NCI-H2029 (cell line): ENCODE measurements at regions not wholly inside any gene's neighbourhood (a gene's known extent, or its start where the extent isn't known, plus 50 kb on each side); places are given as distances from the start of the nearest gene placed in this dataset.
"Not testable (repeated sequence)": the region's sequence is repeated elsewhere in the genome, so short reads cannot be mapped to it uniquely, and the experiment has no call there.

ENCODE experiments used
- DNase-seq: peaks from one replicate; lab custom pipeline; 2025; lab: John Stamatoyannopoulos, UW

GRCh38 chr2:126952216-126952615 lies 53.5 kb downstream of the TEX51 start:
- no peak for DNase-seq

- no peak for DNase-seq
Observed at GRCh38 chr2:126953483-126953882, 54.8 kb downstream of the TEX51 start.

- DNase-seq, result no peak
Observed at GRCh38 chr2:126954831-126955230, 56.1 kb downstream of the TEX51 start.

DNA sequence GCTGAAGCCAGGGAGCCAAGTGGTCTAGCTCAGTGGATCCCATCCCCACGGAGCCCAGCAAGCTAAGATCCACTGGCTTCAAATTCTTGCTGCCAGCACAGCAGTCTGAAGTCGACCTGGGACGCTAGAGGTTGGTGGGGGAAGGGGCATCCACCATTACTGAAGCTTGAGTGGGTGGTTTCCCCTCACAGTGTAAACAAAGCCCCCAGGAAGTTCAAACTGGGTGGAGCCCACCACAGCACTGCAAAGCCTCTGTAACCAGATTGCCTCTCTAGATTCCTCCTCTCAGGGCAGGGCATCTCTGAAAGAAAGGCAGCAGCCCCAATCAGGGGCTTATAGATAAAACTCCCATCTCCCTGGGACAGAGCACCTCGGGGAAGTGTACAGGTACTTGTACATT lies 58.1 kb downstream of the TEX51 start:
- not testable (repeated sequence) for DNase-seq

DNA sequence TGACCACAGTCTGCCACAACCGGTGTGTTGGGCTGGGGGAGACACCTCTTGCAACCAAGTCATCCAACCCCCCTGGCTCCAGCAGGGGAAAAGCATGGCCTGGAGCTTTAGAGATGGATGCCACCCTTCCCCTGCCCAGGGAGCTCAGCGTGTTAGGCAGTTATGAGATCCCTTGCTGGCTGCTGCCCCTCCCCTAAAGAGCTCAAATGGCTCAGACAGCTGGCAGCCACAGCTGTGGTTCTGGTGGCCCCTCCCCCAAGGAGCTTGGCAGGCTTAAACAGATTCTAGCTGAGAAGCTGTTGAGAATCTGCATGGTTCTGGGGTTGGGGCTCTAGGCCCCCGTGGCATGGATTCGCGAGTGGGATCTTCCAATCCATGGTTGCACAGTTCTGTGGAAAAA lies 64.7 kb downstream of the TEX51 start:
- DNase-seq, result no peak

- DNase-seq, result no peak
Observed at GRCh38 chr2:126966601-126967000, 67.9 kb downstream of the TEX51 start.

DNA sequence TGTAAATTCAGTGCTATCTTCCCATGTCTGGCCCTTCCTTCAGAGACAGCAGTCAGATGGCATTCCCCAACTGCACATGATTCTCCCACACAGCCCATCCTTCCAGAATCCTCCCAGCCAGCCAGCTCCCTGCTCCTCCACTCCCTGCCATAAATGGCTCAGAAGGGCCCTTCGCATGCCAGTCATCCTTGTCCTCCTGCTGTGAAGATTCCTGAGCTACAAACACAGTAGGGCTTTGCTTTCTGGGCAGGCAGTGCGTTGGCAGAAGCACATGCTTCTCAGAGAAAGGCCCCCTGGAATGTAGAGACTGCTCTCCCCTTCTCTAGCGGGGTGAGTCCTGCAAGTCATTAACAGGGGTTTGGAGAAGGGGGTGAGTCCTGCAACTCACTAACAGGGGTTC lies 71.9 kb downstream of the TEX51 start:
- no peak for DNase-seq

- no peak for DNase-seq
Observed at GRCh38 chr2:126971162-126971480, 72.4 kb downstream of the TEX51 start.

DNA sequence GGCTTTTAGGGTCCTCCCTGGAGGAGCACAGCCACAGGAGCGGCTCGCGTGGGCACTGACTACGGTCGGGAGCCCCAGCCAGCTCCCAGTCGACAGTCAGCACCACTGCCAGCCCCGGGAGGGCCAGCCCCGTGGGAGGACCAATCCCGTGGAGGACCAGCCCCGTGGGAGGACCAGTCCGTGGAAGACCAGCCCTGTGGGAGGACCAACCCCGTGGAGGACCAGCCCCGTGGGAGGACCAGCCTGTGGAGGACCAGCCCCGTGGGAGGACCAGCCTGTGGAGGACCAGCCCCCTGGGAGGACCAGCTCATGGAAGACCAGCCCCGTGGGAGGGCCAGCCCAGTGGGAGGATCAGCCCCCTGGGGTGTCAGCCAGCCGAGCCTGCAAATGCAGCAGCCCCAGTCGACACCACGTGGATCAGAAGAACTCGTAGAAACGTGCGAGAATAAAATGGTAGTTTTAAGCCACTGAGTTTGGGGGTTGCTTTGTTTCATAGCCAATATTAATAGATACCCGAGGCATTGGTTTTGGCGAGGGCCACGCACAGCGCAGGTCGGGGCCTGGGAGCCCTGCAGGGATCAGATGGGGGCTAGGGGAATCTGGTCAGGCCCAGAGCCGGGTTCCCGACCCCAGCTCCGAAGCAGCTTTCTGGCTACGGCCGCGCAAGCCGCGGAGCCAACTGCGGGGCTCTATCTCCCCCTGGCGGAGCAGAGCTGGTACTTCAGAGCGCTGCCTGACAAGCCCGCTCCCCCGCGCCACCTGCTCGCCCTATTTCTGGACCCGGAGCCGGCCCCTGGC lies 73.0 kb downstream of the TEX51 start:
- DNase-seq, result peak; percentile 37

DNA sequence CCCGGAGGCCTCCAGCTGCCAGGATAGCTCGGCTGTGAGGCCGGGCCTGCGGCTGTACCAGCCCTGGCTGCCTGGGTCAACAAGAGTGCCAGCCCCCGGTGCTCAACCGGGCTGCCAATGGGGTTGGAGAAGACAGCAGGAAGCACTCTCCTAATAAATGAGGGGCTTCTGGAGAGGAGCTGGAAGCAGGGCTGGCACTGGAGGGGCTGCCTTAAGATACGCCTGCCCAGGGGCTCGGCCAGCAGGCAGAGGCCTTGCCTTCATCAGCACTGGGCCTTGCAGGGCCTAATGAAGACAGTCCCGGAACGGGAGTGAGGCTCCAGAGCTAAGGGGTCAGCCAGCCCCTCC lies 73.6 kb downstream of the TEX51 start:
- DNase-seq, result no peak

GRCh38 chr2:126973745-126974144 lies 75.1 kb downstream of the TEX51 start:
- no peak for DNase-seq

- DNase-seq, result no peak
Observed at GRCh38 chr2:126975671-126976655, 77.3 kb downstream of the TEX51 start.

- no peak for DNase-seq
Observed at GRCh38 chr2:126976721-126977328, 78.1 kb downstream of the TEX51 start.

DNA sequence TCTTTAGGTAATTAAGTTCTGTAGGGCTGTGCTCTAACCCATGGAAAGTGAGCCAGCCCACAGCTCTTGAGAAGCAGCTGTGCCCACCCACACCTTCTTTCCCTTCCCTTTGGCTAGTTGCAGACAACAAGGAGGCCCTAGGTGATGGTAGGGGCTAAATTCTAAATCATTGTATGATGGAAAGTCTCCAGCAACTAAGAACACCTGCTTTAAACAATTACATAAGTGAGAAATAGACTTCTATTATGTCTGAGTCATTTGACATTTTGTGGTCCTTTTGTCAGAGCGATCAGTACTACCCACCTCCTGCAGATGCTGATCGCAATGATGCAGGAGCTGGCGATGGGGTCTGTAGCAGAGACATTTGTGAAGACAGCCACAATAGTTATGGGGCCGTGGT lies 79.6 kb downstream of the TEX51 start:
- no peak for DNase-seq

DNA sequence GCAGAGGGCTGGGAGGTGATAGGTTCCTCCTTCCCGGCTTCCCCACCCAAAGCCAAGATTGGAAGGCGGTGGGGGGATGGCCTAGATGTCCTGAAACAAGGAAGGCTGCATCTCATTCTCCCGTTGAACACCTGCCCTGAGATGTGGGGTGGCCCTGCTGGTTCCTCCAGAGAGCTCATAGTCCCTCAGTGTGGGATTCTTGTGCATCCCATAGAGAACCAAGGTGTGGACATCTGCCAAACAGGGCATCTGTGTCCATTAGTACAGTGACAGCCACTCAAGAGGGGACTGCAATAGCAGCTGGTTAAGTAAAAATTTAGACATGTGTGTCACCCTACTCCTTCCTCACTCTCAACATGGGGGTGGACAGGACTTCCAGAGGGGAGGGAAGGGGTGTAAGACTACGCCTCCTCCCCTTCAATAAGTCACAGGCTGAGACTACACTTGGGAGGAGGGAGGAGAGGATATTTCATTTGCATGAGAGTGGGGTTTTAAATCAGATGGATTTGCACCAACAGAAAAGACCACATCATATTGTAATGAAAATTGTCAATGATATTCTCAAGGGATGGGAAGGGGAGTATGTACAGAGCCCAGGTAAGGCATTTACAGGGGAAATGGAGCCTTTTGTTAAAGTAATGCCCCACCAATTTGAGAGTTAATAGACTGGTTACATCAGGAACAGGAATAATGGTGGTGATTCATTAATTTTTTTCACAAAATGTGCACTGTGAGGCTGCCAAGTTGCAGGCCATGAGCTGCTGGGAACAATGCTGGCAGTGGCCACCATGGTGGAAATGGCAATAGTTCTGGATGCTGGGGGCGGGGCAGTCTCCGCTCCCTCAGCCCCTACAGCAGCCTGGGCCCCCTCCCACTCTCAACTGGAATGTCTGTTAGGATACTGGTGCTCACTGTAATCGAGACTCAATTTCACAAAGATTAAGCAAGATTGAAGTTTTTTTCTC lies 80.6 kb downstream of the TEX51 start:
- no peak for DNase-seq

DNA sequence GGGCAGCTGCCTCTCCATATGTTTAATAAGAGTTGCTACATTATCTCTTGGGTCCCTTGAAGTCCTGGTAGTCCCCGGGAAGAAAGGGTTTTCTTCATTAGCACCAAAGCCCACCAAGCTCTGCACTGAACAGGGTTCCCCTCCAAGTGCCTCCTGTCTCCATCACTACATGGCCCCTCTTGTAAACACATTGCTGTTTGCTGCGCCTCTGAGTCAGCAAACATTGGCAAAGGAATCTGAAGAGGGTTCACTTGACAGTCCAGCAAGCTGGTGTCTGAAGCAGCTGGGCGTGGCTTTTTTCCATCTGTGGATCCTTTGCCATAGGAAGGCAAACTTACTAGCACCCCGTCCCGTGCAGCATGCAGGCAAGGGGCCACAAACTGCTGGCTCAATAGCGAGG lies 82.8 kb downstream of the TEX51 start:
- DNase-seq, result no peak

DNA sequence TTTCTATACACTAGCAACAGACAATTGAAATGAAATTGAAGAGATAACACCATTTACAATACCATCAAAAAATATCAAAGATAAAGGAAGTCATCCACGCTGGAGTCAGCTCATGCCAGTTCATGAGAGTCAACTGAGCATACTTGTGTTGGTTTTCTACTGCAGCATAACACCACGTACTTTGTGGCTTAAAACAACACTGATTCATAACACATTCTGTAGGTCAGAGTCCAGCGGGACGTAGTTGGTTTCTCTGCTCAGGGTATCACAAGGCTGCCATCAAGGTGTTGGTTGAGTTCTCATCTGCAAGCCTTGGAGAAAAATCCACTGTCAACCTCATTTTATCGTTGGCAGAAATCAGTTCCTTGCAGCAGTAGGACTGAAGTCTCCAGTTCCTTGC lies 84.2 kb downstream of the TEX51 start:
- no peak for DNase-seq

GRCh38 chr2:126986631-126987187 lies 88.0 kb downstream of the TEX51 start:
- DNase-seq, result no peak

- no peak for DNase-seq
Observed at GRCh38 chr2:126988482-126988881, 89.8 kb downstream of the TEX51 start.

- not testable (repeated sequence) for DNase-seq
Observed at GRCh38 chr2:126989064-126989463, 90.4 kb downstream of the TEX51 start.

- no peak for DNase-seq
Observed at GRCh38 chr2:126990200-126990599, 91.5 kb downstream of the TEX51 start.
